Forelimb muscle (tissue), 1 donor: ENCODE measurements at regions not wholly inside any gene's neighbourhood (a gene's known extent, or its start where the extent isn't known, plus 50 kb on each side); places are given as distances from the start of the nearest gene placed in this dataset.

Source experiments
- DNase-seq: peaks from one replicate; pipeline ENCODE4 v3.0.0-alpha.2; 2013; ENCODE audit warnings: low read depth

DNA sequence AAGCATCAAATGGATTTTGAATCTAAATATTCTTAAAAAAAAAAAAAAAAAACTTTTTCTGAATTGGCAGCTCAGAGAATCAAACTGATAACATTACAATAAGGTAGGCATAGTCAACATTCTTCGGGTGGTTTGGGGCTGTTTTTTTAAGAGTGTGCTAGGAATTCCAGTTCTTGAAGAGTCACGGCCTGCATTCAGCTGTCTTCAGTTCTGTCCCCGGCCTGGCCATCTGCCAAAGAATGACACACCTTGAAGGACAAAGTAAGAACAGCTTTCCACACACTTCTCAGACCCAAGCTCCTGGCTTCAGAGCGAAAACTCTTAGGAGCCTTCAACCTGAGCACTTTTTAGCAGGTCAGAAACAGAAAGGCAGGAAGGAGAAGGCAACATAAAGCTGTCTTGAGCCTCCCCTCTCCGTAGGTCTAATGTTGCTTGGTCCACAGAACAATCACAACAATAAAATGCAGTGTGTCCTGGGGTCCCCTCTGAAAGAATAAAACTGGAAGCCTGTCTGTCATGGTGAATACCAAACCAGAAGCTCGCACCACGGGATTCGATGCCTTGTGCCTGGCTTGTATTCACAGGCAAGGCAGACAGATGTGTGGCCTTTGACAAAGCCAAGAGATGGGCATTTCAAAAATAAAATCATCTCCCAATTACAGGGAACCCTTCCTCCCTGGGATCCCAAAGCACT, 524.4 kb upstream of the ZFHX3 start:
- DNase-seq: no peak

DNA sequence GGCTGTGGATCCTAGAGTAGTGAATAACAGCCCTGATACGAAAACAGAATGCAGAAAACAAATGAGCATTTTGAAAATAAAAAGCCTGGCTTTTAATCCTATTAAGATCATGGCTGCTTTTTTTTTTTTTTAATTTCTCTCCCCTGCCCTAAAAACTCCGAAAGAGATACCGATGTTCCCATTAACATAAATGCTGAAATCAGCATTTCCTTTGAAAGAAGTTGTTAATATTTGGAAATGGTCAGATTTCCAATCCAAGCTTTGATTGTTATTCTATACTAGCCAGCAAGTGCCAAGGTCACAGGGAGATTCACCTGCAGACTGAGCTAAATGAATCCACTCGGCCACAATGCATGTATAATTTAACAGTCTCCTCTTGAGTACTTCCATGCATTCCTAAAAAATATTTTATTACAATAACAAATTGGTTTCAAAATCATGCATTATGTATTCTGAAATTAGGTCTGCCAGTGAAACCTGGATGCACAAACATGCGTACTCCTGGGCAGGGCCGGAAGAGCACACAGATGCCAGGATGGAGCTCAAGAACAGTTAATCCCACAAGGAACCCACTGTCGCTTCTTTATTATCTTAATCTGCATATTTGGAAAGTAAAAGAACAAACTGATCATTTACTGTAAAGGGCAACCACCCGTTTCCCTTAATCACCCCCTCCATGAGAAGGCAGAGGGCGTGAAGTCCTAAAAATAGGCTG, 521.5 kb upstream of the ZFHX3 start:
- no peak for DNase-seq

DNA sequence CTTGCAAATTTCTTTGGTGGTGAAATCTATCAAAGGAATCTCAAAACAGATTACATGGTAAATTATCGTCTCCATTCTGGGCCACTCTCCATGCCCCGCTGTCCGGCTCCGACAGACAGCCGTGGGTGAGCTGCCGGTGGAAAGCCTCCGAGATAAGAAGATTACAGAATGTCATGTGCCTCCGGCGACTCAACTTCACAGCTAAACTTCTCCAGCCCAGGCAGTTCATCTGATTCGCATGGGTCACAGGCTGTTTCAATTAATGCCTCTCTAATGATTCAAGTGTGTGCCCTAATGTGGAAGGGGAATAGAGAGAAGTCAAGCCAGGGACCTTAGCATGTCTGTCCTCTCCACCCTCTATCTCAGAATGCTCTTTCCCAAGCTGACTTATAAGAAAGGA, 520.8 kb upstream of the ZFHX3 start:
- no peak for DNase-seq

DNA sequence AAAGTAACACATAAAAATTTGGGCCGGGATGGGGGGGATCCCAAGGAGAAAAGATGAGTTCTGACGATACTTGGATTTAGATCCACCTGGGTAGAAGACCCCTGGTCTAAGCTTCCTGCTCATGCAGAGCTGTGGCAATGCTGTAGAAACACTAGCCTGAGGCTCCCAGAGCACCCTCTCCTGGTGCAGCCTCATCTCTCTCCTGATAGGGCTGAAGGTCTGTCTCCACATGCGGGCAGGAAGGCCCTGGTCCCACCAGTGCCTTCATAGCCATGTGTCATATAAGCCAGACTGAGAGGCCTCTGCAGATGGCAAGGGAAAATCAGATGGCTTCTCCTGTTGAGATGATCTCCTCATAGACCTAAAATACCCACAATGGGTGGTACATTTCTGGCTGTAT, 518.0 kb upstream of the ZFHX3 start:
- DNase-seq: no peak

DNA sequence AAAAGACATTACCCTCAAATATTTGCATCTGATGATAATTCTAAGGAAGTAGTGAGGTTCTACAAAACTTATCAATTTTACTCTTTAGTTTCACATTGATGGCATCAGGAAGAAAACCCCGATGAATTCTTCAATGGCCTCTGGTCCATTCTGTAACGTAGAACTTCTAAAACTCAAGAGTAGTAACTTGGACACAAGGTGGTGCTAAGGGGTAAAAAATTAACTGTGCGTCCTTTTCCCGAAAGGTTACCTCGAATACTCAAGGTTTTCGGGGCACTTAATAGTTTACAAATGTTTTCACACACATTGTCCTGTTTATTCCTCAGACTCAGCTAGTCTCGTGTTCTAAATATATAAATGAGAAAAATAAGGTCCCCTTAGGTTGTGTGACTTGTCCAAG, 517.3 kb upstream of the ZFHX3 start:
- DNase-seq: no peak

DNA sequence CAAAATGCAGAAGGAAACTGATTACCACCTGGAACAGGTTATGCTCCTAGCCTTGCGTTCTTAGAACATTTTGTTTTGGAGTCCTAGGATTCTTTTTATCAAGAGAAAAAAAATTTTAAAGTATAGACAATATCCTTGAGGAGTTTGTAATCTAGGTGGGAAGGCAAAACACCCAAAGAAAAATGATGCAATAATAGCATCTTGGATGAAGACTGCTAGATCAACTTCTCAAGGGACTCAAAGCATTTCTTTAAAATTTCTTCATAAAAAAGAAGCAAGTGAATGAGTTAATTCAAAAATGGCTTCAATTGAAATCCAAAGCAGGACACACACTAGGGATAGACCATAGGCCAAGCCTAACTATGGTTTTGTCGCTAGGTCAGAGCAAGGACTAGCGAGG, 515.8 kb upstream of the ZFHX3 start:
- DNase-seq: no peak

DNA sequence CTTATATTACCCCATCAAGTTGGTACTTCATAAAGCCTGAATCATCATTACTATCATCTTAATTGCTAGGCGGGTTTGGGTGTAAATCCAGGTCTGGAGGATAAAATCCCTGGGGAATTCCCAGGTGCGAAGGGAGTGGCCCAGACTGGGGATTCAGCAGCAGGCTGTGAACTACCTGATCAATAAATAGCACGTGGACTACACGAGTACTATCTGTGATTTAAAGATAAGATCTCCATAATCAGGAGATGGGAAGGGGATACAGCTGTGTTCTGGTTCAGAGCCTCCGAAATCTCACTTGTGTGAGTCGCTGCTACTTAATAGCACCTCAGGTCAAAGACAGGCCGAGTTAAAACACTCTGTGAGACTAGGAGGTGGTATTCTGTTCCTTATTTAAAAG, 512.6 kb upstream of the ZFHX3 start:
- no peak for DNase-seq

DNA sequence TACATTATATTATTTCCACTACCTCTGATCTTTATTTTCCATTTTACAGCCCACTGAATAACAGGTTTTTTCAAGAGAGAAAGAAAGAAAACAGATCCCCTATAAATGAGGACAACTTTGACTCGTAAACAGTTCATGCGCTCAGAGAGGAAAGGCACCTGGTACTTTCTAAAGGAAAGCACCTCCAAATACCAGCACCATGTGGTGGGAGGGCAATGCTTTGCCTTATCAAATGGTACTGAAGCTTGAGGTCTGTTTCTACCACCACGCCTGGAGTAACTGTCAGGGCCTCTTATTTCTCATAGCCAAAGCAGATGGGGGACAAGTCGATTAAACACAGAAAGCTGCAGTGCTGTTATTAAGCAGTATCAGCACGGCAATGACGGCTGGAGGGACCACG, 510.3 kb upstream of the ZFHX3 start:
- no peak for DNase-seq

DNA sequence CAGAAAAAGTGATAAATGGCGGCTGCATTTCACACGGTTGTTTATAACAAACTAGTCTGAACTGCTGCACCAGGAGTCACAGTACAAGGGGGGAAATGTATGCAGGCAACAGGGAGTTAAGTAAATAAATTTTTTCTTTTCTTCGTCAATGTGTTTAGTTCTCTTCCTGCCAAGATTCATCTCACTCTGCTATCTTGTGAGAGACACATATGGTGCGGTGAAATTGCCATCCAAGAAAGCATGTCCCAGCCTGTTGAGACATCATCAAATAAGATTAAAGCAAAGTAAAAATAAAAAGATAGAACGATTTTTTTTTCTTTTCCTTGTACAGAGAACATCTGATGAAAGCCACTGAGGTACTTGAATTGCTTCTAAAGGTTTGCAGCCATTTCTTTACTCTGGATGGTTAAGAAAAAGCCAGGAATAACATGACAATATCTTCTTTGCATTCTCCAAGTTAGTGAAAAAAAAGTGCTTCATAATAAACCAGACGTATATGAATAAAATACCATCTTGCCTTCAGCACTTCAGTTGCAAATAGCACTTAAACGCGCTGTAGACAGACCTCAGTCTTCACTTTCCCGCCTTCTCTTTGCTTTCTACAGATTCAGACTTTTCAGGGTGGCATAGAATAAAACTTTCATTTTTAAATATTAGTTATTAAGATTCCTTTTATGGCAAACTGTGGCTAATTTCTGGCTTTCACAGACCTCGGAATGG, 506.2 kb upstream of the ZFHX3 start:
- no peak for DNase-seq

DNA sequence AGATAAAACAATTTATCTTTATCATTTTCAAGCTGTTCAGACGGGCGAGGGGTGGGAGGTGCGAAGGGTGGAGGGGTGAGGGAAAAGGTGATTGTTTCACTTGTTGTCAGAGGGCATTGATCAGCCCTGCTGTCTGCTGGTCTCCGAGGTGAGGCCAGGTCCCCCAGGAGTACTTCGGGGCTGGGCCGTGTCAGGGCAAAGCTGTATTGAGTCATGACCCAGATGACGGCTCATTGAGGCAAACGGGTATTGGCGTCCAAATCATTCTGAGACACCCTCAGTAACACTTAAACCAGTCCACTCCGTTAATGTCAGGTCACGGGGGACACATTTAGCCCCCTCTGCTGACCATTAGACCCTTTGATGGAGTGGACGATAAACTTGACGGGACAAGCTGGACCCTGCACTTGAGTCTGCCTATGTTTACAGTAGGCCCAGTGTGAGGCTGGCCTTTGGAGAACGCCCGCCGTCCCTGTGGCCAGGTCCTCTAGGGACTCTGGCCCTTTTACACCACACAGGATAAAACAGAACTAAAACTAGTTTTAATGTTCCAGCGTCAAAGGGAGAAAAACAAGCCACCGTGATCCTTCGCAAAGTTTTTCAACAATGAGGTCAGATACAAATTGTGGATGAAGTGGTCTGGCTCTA, 502.2 kb upstream of the ZFHX3 start:
- DNase-seq: no peak

DNA sequence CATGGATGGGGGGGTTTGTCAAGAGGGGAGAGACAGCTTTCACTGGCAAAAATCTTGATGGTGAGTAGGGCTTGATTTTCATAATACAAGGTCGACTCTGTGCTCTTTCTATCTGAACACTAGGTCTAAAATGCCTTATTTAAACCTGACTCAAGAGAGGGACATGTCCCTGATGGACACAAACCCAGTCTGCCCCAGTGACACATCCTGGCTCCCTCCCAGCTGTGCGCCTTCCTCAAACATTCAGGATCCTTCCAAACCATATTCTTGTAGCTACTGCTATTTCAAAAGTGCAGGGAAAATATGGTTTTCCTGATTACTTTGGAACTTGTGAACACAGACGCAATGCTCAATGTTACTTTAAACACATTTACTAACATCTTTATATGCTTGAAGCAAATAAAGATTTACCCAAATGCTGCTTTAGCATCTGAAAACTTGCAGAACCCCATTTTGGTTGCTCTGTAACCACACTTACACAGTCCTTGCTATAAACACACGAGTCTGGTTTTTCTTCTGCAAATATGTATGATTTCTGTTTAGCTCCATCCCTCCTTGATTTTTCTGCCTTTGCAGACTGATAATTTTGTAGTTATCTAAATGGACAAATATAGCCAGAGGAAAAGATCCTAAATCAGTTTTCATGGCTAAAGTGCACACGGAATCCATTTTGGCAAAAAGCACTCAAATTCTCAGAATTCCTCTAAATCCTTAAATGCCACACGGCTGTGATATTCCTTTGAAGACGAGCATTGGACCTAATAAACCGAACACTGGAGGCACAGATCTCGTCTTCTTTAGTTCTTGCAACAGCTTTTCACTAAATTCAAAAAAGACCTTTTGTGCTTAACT, 499.9 kb upstream of the ZFHX3 start:
- DNase-seq: no peak

DNA sequence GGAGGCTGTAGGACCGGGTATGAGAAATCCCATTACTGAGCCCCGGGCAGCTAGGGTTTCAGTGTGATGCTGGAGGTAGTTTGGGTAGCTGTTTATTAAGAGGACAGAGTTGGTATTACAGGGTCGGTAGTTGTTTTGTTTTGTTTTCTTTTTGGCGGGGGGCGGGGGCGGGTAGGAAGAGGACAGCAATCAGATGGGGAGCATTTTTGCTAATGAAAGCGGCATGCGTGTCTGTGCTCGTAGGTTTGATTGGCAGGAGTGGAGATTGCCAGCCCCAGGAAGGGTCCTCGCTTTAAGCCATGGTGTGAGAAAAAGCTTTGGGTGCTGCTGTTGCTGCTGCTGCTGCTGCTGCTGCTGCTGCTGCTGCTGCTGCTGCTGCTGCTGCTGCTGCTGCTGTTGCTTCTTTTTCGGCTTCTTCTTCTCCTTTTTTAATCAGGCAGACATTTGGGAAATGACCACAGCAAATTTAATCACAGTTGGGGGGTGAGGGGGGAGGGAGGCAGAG, 498.5 kb upstream of the ZFHX3 start:
- DNase-seq: no peak

DNA sequence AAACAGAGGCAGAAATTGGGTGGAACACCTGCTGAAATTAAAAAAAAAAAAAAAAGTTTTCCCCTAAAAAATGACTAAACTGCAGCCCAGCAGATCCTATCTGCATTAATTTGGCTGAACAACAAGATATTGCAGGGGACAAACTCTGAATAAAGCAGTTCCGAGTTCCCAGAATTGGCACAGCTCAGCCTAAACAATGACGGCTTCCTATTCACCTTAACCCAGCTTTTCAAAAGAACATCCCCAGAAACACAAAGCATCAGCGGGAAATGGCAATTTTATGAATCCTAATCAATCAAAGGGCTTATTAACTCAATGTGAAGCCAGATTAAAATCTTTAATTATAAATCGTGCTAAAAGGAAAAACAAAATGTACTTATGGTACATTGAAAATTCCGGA, 497.8 kb upstream of the ZFHX3 start:
- DNase-seq: no peak

DNA sequence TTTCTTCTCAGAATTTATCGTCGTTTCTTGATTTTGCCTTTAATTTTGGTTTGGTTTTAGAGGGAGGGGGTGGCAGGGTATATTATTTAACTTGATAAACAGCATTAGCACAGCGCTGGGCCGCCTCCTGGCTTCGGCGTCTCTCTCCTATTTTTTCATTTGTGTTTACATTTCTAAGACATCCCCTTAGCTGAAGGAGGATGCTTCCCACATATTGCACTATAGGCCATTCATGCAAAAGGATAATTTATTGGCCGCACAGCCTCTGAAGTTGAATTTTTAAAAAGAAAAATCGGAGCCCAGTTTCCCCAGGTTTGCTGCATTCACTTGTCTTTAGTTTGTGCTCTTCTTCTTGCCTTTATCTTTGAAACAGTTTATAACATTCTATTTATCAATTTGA, 497.4 kb upstream of the ZFHX3 start:
- no peak for DNase-seq

DNA sequence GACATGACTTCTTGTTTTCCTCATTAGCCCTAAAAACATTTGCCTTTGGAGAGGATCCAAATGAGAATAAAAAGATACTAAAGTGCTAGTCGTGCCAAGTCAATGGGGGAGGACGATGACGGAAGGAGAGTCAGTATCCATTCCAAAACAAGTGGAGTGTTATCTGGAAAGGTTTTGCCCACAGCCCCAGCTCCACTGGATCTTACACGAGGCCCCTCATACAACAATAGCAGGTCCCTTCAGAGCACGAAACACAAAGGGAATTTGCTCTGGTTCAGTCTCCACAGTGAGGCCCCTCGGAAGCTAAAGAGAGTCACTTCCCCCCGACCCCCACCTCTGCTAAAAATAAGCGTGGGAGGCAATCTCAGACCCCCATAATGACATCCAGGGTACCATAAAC, 496.9 kb upstream of the ZFHX3 start:
- DNase-seq: no peak

DNA sequence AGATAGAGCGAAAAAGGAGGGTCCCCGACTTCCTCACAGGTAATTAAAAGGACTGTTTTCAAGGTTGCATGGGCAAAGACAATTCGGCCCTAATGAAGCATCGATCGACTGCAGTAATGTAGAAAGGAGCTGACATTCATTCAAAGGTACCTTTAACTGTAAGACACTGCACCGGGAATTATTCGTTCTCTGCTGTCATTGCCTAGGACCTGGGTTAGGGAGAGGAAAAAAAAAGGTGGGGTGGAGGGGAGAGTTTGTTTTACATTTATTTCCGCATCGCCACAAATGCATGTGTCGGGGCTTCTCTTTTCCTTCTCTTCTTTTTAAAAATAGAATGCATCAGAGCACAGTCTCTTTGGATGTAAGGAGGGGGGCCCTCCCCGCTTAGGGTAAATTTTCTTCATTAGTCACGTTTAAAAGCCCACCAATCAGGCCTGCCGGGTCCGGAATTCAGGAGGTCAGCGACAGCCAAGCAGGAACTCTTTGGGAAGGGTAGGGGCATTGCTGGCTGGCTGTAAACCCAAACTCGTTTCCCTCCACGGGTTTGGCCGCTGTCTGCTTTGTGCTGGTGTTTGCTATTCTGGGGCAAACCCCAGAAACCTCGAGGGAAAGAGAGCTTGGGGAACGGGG, 496.2 kb upstream of the ZFHX3 start:
- DNase-seq: no peak

DNA sequence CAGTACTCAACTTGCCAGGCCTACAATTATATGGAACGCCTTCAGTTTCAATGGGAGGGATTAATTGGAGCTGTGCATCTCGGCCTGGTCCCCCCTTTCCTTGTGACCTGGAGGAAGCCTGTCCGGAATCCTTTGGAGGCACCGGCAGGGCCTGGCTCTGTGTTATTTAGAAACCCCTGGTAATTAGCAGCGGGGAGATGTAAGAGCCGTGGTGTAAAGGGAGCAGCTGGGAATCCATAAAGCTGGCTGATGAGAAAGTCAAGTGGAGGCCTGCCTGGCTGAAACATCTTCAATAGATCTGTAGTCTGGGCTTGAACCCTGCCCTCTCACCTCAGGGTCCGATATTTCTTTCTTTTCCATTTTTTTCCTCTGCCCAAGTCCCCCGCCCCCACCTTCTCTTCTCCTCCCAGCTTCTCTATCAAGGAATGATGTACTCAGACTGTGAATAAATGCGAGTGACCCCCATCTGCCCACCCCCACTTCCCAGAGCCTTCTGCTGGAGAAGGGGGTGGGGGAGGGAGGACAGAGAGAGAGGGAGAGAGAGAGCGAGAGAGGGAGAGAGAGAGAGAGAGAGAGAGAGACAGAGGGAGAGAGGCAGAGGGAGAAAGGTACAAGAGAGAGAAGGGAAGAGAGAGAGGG, 495.5 kb upstream of the ZFHX3 start:
- no peak for DNase-seq

DNA sequence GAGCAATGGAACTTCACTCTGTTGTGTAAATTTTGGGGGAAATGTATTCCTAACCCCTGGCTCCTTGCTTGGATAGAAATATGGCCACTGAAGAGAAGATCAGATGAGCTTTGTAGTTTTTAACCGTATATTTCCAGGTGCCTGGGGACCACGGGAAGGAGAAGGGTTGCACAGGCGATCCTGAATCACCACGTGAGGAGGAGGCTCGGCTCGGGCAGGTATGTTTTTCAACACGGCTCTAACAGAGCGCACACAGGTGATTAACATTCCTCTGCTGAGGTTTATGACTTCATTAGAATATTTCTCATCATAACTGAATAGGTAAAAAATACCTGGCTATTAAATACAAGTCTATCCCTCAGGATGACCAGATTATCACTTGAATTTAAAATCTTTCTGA, 495.0 kb upstream of the ZFHX3 start:
- no peak for DNase-seq

DNA sequence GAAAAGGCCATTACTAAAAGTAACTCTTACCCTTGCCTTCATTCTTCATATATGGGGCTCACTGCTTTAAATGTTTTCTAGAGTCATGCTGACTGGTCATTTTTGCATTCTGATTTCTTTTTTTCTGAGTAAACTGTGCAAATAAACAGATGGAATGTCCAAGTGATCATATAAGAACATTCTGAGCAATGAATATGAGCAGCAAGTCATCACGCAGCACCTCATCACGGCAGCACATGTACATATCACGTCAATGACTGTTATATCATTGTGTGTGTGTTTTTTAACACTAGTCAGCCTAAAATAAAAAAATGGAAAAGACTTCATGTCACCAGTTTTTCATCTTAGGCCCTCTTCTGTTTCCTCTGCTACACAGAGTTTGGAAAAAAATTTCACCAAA, 490.0 kb upstream of the ZFHX3 start:
- DNase-seq: no peak

DNA sequence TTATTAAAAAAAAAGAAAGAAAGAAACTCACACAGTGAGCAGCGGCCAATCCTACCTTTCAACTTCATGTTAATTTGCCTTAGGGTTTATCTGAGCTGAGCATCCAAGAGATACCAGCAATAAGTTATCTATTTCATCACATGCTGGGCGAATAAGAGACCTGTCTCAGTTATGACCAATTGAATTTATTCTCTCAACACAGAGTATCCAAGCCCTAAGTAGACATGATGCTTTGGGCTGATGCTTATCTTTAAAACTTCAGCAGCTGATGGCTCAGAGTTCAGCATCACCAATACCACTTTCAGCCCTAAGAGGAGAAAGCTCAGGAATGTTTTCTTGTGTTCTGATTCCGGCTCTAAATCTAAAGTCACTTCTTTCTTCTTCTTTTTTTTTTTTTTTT, 489.0 kb upstream of the ZFHX3 start:
- no peak for DNase-seq

DNA sequence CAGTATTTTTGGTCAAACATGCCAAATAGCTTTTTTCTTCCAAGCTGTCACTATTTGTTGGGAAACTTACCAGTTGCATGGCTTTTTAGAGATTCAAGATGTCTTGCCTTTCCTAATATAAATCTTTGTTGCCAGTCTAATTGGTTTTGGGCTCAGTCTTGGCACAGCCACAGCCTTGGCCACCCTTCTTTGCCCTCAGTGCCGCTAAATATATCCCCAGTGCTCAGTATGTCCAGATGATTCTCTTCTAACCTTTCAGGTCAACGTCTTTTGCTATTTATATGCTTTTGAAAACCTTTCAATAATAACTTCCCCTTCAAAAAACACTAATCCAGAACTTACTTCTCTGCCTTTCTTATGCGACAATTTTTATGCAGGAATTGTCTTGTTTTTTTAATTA, 483.1 kb upstream of the ZFHX3 start:
- no peak for DNase-seq
